ENCODE measurements at regions not wholly inside any gene's neighbourhood (a gene's known extent, or its start where the extent isn't known, plus 50 kb on each side); places are given as distances from the start of the nearest gene placed in this dataset.

DNA sequence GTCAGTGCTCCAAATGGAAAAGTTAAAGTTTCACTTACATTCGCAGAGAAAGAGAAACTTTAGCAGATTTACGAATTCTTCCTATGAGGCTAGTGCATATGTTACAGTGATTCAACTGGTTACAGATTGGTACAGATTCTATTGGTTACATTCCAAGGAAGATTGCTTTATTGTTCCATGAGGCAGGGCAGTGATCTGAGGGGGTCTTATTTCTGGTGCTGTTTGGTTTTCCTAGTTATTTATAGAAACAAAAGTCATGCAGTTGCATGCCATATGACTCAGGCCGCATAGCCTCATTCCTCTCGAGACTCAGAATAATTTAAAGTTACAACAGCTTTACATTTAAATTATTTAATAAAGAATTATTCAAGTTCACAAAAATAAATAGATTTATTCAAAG lies 385.4 kb upstream of the SYT4 start:
- TF ChIP-seq POLR2AphosphoS5 (IDR thresholded peaks at IDR 0.05; ENCODE audit: low read depth, low read length) (no peak), SIN3A (IDR thresholded peaks at IDR 0.05; ENCODE audit: borderline replicate concordance, insufficient read depth, low read length) (no peak)

All from PFSK-1 (cell line).